ENCODE measurements at regions not wholly inside any gene's neighbourhood (a gene's known extent, or its start where the extent isn't known, plus 50 kb on each side); places are given as distances from the start of the nearest gene placed in this dataset.

DNA sequence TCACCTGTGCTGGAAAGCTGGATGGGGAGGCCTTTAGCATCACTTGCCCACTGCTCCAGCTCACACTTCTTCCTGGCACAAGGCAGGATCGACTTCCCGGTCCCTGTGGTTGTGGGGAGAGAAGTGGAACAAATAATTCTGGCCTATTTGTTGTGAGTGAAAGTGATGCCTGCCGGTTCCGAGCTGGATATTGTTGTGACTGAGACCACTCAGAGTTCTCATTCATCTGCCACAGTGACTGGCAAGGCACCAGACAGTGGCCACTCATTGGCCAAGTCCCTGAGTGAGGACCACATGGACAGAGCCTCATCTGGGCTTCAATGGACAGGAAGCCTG, 191.9 kb downstream of the PTPRU start:
- Histone ChIP-seq H3K4me3 (ENCODE audit: low read length) (no peak overlapping the region), H3K27me3 (ENCODE audit: control insufficient read depth, insufficient read depth, low read length) (no peaks in the 10 kb centered on the region), H3K27ac (ENCODE audit: low read depth, low read length) (no peak overlapping the region), H3K36me3 (ENCODE audit: control insufficient read depth, insufficient read depth, low read length) (no peaks in the 10 kb centered on the region), H3K4me1 (ENCODE audit: control insufficient read depth, insufficient read depth, low read length) (no peaks in the 10 kb centered on the region), H3K9ac (ENCODE audit: low read length) (no peak overlapping the region)

DNA sequence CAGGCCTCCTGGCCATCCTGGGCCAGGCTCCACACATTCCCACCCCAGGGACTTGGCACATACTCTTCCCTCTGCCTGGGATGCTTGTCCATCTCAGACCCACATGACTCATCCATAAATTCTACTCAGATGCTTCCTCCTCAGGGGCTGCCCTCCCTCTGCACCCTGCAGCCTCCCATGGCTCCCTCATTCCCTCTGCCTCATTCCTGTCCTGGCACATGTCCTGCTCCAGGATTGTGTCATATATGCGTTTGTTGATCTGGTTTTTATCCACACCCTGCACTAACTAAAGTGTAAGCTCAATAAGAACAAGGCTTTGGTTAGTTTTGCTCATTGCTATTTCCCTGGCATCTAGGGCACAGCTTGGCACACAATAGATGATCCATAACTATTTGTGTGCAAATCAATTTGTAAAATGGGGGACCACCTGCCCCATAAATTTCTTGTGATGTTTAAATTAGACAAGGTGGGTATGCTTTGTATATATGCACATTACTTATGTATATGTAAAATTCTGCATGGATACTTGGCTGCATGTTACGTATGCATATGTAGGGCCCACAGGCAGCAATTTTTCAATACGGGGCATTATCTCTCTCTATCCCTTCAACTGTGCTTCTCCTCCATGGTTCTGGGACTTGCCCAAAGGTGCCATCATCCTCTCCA, 191.4 kb downstream of the PTPRU start:
- Histone ChIP-seq H3K4me1 (ENCODE audit: control insufficient read depth, insufficient read depth, low read length) (no peaks in the 10 kb centered on the region), H3K36me3 (ENCODE audit: control insufficient read depth, insufficient read depth, low read length) (no peaks in the 10 kb centered on the region), H3K27me3 (ENCODE audit: control insufficient read depth, insufficient read depth, low read length) (no peaks in the 10 kb centered on the region), H3K9ac (ENCODE audit: low read length) (no peak overlapping the region), H3K27ac (ENCODE audit: low read depth, low read length) (no peak overlapping the region), H3K4me3 (ENCODE audit: low read length) (no peak overlapping the region)

DNA sequence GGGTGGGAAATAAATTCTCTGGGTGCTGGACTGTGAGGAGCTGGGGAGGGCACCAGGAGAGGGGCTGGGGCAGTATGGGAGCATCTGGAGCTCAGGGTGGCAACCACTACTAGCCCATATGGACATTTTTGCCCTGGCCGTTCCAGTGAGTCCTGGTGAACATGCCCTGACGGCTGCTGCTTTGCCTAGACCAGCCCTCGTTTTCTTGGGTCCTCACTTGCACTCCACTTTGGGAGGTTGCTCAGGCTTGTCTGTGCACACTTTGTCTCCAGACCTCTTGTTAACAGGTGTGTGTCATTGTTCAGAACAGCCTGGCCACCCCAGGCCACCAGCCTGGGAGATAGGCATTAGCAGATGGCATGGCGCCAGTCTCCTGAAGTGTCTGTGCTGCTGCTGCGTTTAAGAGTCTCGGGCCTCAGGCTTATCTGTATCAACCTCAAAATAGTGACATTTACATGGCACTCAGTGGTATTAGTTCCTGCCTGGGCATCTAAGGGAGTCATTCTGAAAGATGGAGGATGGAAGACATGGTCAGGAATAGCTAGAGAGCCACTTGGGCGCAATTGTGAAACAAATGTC, 190.5 kb downstream of the PTPRU start:
- no peaks in the 10 kb centered on the region for H3K27me3 ChIP-seq (ENCODE audit: control insufficient read depth, insufficient read depth, low read length)
- H3K27ac ChIP-seq (ENCODE audit: low read depth, low read length) = no peak overlapping the region
- no peak overlapping the region for H3K9ac ChIP-seq (ENCODE audit: low read length)
- H3K4me3 ChIP-seq (ENCODE audit: low read length) = no peak overlapping the region
- H3K36me3 ChIP-seq (ENCODE audit: control insufficient read depth, insufficient read depth, low read length) = no peaks in the 10 kb centered on the region
- no peaks in the 10 kb centered on the region for H3K4me1 ChIP-seq (ENCODE audit: control insufficient read depth, insufficient read depth, low read length)

DNA sequence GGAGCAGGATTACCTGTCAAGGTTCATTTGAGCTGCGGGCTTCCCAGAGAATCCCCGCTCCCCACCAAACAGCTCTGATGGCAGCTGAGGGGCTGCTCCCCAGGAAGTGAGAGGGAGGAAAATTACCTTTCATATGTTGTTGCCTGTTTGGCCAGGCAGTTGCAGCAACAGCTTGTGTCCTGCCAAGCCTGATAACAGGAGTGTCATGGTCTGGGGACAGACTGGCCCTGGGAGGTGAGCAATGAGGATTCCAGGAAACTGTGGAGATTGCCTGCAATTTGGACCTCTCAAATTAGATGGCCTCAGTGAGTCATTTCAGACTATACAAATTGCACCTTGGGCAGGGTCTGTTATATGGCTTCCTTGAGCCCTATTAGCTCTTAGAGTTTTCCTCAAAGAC, 189.3 kb downstream of the PTPRU start:
- no peaks in the 10 kb centered on the region for H3K4me1 ChIP-seq (ENCODE audit: control insufficient read depth, insufficient read depth, low read length)
- H3K27me3 ChIP-seq (ENCODE audit: control insufficient read depth, insufficient read depth, low read length) = no peaks in the 10 kb centered on the region
- no peak overlapping the region for H3K9ac ChIP-seq (ENCODE audit: low read length)
- no peak overlapping the region for H3K4me3 ChIP-seq (ENCODE audit: low read length)
- H3K36me3 ChIP-seq (ENCODE audit: control insufficient read depth, insufficient read depth, low read length) = no peaks in the 10 kb centered on the region
- H3K27ac ChIP-seq (ENCODE audit: low read depth, low read length) = no peak overlapping the region

DNA sequence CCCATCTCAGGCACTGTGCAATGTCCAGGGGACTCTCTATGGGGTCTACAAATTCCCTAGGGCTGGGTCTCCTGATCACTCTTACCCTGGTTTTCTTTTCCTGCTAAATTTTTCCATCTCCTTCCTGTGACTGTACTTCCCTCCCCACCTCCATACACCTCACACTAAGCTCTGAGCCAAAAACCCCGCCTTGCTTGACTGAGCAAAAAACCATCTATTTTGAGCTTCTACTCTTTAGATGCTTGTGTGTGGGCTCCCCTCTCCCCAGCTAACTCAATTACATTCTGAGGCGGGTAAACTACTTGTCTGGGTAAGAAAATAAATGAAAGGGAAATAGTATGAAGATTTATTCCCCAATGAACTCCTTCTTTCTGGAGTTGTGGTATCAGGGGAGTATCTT, 187.9 kb downstream of the PTPRU start:
- Histone ChIP-seq H3K4me3 (ENCODE audit: low read length) (no peak overlapping the region), H3K27ac (ENCODE audit: low read depth, low read length) (no peak overlapping the region), H3K36me3 (ENCODE audit: control insufficient read depth, insufficient read depth, low read length) (no peaks in the 10 kb centered on the region), H3K4me1 (ENCODE audit: control insufficient read depth, insufficient read depth, low read length) (no peaks in the 10 kb centered on the region), H3K27me3 (ENCODE audit: control insufficient read depth, insufficient read depth, low read length) (no peaks in the 10 kb centered on the region), H3K9ac (ENCODE audit: low read length) (no peak overlapping the region)

DNA sequence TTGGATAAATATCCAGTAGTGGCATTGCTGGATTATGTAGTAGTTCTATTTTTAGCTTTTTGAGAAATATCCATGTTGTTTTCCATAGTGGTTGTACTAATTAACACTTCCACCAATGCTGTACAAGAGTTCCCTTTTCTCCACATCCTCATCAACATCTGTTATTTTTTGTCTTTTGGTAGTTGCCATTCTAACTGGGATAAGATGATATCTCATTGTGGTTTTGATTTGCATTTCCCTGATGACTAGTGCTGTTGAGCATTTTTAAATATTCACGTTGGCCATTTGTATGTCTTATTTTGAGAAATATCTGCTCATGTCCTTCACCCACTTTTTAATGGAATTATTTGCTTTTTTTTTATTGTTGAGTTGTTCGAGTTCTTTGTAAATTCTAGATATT, 183.9 kb downstream of the PTPRU start:
- H3K4me3 ChIP-seq (ENCODE audit: low read length) = no peak overlapping the region
- no peaks in the 10 kb centered on the region for H3K36me3 ChIP-seq (ENCODE audit: control insufficient read depth, insufficient read depth, low read length)
- no peak overlapping the region for H3K9ac ChIP-seq (ENCODE audit: low read length)
- no peak overlapping the region for H3K27ac ChIP-seq (ENCODE audit: low read depth, low read length)
- no peaks in the 10 kb centered on the region for H3K27me3 ChIP-seq (ENCODE audit: control insufficient read depth, insufficient read depth, low read length)
- H3K4me1 ChIP-seq (ENCODE audit: control insufficient read depth, insufficient read depth, low read length) = no peaks in the 10 kb centered on the region

DNA sequence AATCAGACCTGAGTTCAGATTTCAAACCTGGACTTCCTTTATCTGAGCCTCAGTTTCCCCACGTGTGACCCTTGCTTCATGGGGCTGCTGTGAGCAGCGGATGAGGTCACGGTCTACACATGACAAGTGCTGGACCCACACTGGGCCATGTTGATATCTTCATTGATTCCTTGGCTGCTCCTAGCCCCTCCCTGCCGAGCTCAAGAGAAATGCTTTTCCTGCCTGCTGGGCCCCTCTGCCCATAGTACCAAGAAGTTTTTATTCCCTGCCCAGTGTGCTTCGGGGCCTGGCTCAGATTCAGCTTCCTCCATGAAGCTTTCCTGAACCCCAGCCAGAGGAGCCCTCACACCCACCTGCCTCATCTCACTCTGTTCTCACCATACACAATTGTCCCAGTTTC, 181.6 kb downstream of the PTPRU start:
- H3K27me3 ChIP-seq (ENCODE audit: control insufficient read depth, insufficient read depth, low read length) = peaks cover 3% of the 10 kb centered on the region
- no peak overlapping the region for H3K9ac ChIP-seq (ENCODE audit: low read length)
- no peak overlapping the region for H3K27ac ChIP-seq (ENCODE audit: low read depth, low read length)
- no peaks in the 10 kb centered on the region for H3K36me3 ChIP-seq (ENCODE audit: control insufficient read depth, insufficient read depth, low read length)
- H3K4me3 ChIP-seq (ENCODE audit: low read length) = no peak overlapping the region
- H3K4me1 ChIP-seq (ENCODE audit: control insufficient read depth, insufficient read depth, low read length) = no peaks in the 10 kb centered on the region

DNA sequence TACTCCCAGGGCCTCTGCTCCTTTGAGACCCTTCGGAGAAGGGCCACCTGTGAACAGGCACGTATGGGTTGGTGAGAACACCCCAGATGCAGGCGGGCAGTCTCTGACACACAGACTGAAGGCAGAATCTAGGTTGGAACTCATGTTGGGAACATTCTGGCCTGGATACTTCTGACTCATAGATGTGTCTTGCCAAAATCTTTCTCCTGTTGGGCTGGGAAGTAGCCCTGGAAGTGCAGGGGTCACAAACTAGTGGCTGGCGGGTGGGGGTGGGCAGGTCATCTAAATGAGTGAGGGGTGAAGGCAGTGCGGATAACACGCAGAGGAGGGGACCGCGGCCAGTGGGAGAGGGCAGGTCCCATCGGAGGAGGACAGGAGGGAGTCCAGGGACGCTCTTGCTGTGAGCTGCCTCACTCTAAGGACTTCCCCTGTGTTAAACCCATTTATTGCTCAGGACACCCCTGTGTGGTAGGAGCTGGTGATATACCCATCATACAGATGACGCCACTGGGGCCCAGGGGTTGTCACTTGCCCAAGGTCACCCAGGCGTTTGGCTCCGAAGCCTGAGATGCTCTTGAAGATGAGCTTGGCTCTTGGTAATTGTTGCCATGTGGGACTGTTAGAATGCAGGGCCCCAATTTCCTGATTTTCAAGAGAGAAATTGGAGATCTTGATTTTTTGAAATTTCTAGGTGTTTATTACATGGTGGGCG, 181.0 kb downstream of the PTPRU start:
- no peak overlapping the region for H3K4me3 ChIP-seq (ENCODE audit: low read length)
- no peaks in the 10 kb centered on the region for H3K4me1 ChIP-seq (ENCODE audit: control insufficient read depth, insufficient read depth, low read length)
- no peak overlapping the region for H3K27ac ChIP-seq (ENCODE audit: low read depth, low read length)
- no peak overlapping the region for H3K9ac ChIP-seq (ENCODE audit: low read length)
- H3K27me3 ChIP-seq (ENCODE audit: control insufficient read depth, insufficient read depth, low read length) = peaks cover 3% of the 10 kb centered on the region
- no peaks in the 10 kb centered on the region for H3K36me3 ChIP-seq (ENCODE audit: control insufficient read depth, insufficient read depth, low read length)

DNA sequence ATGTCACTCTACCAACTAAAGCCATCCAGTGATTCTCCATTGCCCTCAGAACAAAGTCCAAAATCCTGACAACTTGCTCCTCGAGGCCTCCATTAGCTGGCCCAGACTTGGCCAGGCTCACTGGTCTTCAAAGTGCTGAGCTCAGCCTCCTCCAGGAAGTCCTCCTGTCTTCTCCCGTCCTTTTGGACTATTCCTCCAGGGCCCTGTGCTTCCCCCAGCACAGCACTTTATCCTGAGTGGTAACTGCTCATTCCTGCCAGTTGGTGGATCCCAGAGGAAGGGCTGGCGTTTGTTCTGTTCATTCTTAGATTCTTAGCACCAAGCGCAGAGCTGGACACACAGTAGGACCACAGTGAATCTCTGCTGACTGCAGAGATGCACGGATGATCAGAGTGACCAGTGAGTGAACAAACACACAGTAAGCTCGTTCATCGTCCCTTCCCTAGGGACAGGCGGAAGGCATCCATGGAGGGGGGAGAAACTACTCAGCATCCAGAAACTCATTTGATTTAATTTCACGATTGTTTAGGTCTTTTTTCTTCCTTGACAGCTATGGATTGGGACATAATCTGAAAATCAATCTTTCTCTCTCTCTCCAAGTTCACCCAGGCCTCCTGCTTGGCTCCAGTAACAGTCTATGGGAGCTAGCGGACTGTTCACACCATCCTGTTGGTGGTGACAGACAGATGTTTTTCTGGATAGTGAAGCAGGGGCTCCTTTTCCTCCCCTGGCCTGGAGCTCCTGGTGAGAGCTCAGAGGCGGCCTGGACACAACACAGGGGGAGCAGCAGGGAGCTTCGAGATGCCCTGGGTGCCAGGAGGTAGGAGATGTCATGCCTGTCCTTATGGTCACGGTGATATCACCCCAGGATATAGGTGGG, 180.2 kb downstream of the PTPRU start:
- Histone ChIP-seq H3K27me3 (ENCODE audit: control insufficient read depth, insufficient read depth, low read length) (peaks cover 3% of the 10 kb centered on the region), H3K4me3 (ENCODE audit: low read length) (no peak overlapping the region), H3K9ac (ENCODE audit: low read length) (no peak overlapping the region), H3K36me3 (ENCODE audit: control insufficient read depth, insufficient read depth, low read length) (no peaks in the 10 kb centered on the region), H3K4me1 (ENCODE audit: control insufficient read depth, insufficient read depth, low read length) (no peaks in the 10 kb centered on the region), H3K27ac (ENCODE audit: low read depth, low read length) (no peak overlapping the region)

DNA sequence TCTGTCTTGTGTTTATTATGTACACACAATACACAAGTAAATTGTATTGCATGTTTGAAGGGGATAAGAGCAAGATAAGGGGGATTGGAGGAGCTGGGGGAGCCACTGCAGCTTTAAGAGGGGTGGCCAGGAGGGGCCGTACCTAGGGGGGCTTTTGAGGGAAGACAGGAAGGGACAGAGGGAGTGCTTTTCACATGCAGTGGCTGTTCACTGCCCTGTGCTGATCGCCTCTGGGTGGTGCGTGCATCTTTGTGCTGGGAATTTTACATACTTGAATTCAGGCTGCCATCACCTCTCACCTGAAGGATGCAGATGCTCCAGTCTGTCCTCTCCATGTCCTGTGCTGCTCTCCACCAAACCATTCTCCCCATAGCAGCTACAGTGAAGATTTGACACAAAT, 179.5 kb downstream of the PTPRU start:
- H3K27me3 ChIP-seq (ENCODE audit: control insufficient read depth, insufficient read depth, low read length) = peaks cover 3% of the 10 kb centered on the region
- H3K9ac ChIP-seq (ENCODE audit: low read length) = no peak overlapping the region
- no peak overlapping the region for H3K4me3 ChIP-seq (ENCODE audit: low read length)
- no peak overlapping the region for H3K27ac ChIP-seq (ENCODE audit: low read depth, low read length)
- H3K4me1 ChIP-seq (ENCODE audit: control insufficient read depth, insufficient read depth, low read length) = no peaks in the 10 kb centered on the region
- H3K36me3 ChIP-seq (ENCODE audit: control insufficient read depth, insufficient read depth, low read length) = no peaks in the 10 kb centered on the region

DNA sequence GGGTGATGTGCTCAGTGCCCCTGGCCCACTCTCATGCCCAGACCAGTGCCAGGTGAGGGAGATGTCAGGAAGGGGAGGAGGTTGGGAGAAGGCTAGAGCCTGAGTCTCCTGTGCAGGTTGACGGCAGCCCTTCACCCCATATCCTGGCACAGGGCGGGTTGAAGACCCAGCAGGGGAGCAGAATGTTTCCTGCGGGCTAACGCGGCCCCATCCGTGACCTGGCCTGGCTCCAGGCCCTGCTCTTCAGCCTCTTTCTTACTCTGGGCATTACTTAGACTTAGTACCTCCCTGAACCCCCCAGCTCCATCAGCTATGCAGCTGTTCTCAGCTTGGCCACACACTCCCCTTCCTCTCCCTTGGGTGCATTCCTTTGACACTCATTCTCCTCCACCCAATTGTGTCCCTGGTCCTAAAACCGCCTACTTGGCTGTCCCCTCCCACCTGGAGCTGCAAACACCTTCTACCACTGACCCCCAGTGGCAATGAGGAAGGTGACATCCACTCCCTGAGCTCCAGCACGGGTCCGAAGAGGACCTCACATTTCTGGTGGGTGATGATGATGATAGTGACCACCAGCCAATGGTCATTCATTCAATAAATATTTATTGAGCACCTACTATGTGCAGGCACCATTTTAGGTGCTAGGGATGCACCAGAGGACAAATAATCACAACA, 179.0 kb downstream of the PTPRU start:
- no peaks in the 10 kb centered on the region for H3K4me1 ChIP-seq (ENCODE audit: control insufficient read depth, insufficient read depth, low read length)
- H3K27me3 ChIP-seq (ENCODE audit: control insufficient read depth, insufficient read depth, low read length) = peaks cover 3% of the 10 kb centered on the region
- no peaks in the 10 kb centered on the region for H3K36me3 ChIP-seq (ENCODE audit: control insufficient read depth, insufficient read depth, low read length)
- no peak overlapping the region for H3K4me3 ChIP-seq (ENCODE audit: low read length)
- H3K9ac ChIP-seq (ENCODE audit: low read length) = no peak overlapping the region
- no peak overlapping the region for H3K27ac ChIP-seq (ENCODE audit: low read depth, low read length)

DNA sequence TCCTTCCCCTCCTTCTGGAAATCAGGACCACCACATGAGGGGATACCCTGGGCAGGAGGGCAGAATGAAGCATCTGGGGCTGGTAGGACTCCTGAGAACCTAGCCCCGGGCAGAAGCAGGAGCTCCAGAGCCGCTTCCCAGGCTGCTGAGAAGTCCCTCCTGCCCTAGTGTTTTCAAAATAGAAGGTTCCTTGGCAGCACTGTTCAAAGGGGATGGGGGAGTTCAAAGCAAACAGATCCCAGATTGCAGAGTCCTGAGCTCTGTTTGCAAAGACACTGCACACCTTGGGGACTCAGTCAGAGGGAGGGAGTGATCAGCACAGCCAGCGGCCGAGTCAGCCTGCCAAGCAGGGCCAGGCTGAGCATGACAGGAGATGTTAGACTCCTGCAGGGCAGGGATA, 177.8 kb downstream of the PTPRU start:
- peaks cover 3% of the 10 kb centered on the region for H3K27me3 ChIP-seq (ENCODE audit: control insufficient read depth, insufficient read depth, low read length)
- no peak overlapping the region for H3K27ac ChIP-seq (ENCODE audit: low read depth, low read length)
- no peaks in the 10 kb centered on the region for H3K36me3 ChIP-seq (ENCODE audit: control insufficient read depth, insufficient read depth, low read length)
- H3K4me1 ChIP-seq (ENCODE audit: control insufficient read depth, insufficient read depth, low read length) = no peaks in the 10 kb centered on the region
- H3K4me3 ChIP-seq (ENCODE audit: low read length) = no peak overlapping the region
- no peak overlapping the region for H3K9ac ChIP-seq (ENCODE audit: low read length)
